HG02759 (cell line): ENCODE measurements at regions not wholly inside any gene's neighbourhood (a gene's known extent, or its start where the extent isn't known, plus 50 kb on each side); places are given as distances from the start of the nearest gene placed in this dataset.
"Not testable (repeated sequence)": the region's sequence is repeated elsewhere in the genome, so short reads cannot be mapped to it uniquely, and the experiment has no call there.

Experiments
- ATAC-seq: cut with Tn5 transposase; IDR thresholded peaks from one replicate; pipeline ENCODE4 v1.9.1; 2021; ENCODE audit warnings: mild to moderate bottlenecking, moderate library complexity; ENCODE audit not compliant: unreplicated experiment

DNA sequence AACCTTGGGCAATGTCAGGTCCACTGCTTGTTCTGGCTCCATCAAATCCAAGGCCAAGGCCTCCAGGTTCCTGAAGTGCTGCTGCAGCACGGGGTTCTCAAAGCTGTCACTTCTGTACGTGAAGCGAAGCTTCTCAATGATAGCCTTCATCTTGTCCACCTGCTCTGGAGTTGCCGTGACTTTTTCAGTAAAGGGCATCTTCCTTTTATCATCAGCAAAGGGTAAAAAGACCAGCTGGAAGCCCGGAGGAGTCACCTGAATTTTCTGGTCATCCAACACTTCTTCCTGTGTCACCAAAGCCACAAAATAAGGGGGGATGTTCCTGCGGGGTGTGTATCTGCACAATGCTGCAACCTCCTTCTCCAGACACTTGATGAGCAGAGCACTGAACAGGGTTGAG, 131.7 kb upstream of the MAMLD1 start:
- not testable (repeated sequence) for ATAC-seq

DNA sequence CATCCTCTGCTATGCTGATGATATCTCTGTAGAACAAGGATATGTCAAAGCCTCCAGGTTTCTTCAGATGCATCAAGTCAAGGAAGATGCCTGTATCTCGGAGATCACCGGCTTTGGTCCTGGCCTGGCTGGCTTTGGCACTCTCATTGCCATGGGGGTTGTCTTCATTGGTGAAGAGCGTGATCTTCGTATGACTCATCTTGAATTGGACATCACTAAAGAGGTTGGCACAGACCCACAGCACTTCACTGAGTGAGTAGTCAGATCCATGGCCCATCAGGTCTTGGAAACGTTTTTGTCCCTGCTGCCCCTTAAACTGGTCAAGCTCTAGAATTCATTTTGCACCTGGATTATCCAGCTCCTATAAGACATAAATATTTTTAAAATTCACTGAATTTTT, 130.9 kb upstream of the MAMLD1 start:
- not testable (repeated sequence) for ATAC-seq

GRCh38 chrX:150234126-150234525, 129.0 kb upstream of the MAMLD1 start:
- no peak for ATAC-seq

DNA sequence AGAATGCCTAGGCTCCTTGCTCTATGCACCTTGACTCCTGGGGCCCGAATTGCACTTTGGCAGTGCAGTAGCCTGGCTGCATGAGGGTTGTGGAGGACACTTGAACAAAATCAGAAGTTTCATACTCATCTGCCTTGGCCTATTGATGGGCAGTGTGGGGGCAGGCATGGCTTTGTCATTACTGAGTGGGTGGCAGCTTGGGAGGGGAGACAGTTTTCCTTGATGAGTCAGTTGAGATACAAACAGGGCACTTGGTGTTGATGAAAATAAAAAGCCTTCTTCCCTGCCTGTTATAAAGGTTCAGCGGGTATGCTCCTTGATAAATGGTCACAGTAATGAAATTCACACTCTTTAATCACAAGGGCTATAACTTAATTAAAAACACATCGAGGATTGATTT, 126.8 kb upstream of the MAMLD1 start:
- no peak for ATAC-seq

- no peak for ATAC-seq
These were observed 124.3 kb upstream of the MAMLD1 start for GRCh38 chrX:150238632-150239382.

GRCh38 chrX:150239946-150240642, 123.0 kb upstream of the MAMLD1 start:
- ATAC-seq, result no peak

GRCh38 chrX:150240643-150240970, 122.5 kb upstream of the MAMLD1 start:
- no peak for ATAC-seq

DNA sequence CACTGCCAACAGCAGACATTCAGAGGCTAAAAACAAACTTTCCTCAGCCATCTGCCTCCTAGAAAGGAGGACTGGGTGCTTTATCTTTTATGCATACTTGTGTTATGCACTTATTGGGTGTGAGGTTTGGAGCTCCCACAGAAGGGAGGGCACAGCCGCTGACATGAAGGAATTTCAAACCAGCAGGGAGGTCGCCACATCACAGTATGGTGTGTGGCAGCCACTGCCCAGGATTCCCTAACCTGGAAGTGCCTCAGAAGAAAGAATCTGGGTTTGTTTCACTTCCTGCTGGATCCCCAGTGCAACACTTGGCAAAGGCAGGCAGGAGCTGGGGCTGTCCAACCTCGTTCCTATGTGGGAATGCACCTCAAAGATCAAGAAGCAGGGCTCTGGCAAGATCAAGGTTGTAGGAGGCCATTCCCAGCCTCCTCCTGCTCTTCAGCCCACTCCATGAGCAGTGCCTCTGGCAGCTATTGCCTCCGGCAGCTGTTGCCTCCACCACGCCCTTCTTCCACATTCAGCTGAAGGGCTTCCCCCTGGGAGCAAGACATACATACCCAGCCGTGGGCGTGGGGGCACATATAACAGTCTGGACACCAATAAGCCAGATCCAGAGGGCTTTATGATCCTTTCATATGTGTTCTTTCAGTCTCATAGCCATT, 109.0 kb upstream of the MAMLD1 start:
- ATAC-seq, result no peak

- ATAC-seq, result no peak
These were observed 108.2 kb upstream of the MAMLD1 start for GRCh38 chrX:150254909-150255308.

DNA sequence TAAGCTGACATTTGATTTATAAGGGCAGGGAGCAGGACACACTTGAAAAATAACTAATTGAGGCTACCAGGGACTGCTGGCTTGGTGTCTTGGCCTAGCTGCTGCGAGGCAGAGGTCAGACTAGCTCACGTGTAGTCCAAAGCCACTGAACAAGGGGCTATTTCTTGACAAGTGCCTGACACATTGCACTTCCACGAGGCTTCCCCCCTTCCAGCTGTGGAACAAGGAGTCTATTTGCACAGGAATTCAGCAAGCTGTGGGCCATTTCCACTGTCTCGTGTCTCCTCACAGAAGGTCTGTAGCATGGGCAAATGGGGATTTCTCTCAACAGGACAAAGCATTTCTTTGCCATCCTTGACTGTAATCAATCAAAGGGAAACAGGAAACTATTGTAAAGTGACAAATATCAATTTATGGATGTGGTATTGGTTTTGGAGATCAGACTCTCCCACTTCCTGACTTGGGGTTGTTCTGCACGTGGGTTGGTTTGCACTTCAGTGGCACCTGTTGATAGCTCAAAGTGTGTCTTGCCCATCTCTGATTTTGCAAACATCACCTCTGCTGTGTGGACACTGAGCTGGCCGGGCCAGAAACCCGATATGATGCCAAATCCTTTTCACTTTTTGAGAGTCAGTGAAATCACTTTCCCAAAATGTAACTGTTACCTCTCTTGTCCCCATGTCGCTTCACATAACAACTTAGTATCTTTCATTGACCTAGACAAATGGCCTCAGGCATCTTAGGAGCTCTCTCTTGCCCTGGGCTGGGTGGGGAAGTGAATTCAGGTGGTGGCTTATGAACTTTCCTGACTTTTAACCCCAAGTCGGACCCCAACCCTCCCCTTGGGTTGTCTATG, 107.4 kb upstream of the MAMLD1 start:
- ATAC-seq, result no peak

DNA sequence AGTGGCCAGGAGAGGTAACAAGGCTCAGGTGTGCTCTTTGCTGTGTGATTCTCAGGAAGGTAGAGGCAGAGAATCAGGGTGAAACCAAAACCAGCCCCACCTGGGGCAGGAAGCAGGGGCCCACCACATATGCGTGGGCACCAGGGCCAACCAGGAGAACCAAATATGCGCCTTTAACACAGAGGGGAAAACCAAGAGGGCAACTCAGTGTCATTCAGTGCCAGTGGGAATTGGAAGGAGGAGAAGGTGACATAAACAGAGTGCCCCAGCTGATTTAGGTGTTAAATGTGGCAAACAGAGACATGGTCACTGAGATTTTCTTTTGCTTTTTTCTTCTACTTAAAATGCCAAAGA, 106.8 kb upstream of the MAMLD1 start:
- no peak for ATAC-seq

GRCh38 chrX:150257353-150258175, 105.6 kb upstream of the MAMLD1 start:
- ATAC-seq, result no peak

DNA sequence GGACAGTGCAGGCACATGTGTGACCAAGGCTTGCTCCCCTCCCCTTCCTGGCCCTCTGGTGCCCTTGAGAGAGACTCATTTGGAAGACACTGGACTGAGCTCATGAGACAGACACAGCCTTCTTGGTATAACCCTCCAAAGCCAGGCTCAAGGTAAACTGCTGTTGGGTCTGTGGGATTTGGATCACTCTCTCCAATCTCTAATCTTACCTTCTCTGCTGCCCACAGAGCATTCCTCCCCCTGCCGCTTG, 105.0 kb upstream of the MAMLD1 start:
- no peak for ATAC-seq

DNA sequence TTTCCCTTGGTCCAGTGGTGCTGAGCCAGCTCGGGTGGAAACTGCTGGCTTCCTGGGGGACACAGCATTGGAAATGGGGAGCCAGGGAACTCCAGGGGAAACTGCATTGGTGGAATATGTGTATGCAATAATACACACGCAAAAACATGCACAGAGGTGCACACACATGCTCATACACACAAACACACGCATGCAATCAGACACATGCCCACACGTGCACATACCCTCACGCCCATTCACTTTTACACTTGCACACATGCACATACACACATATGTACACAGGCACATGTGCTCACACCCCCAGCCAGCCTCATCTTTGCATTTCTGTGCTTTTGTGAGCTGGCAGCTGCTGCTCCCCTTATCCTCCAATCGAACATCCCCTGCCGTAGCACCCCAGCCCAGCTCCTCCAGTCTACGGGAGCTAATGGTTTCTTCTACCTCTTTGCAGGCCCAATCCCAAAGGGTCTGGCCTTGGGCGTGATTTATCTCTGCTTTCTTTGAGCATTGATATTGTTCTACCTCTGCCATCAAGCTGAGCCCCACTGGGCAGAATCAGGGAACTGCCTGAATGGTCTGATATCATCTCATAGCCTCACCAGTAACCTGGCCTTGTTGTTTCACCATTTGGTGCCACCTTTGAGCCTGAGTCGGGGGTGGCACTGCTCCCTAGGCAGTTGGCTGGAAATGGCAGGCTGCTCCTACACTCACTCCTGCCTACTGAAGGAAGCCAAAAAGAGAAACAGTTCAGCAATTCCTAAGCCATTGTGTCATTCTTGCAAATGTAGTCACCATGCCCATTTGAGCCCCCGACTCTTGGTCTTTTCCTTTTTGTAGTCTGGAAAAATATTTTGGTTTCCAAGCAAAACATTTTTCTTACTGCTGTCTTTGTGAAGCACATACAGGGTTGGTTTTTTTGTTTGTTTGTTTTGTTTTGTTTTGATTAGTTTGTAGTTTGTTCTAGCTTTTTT, 104.4 kb upstream of the MAMLD1 start:
- no peak for ATAC-seq

GRCh38 chrX:150262456-150262855, 100.7 kb upstream of the MAMLD1 start:
- no peak for ATAC-seq

DNA sequence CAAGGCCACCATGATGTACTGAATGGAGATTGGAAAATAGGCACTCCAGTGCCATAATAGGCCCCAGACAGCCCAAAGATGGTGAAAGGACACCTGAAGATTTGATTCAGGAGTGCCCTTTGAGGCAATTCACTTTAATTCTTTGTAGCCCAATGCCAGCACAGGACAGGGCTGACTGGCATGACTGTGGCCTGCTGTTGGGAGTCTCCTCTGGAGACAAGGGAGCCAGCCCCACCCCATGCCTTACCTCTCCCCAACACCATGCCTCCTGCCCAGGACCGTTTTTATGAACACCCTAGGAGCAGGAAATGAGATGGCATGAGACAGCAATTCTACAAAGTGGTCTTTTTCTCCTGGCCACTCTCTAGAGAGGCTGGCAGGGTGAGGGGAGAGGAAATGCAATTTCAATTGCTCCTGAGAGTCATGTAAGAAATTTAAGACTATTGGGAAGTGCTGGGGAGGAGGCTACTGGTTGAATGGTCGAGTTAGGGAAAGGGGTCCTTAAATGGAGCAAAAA, 94.2 kb upstream of the MAMLD1 start:
- ATAC-seq, result no peak

GRCh38 chrX:150269605-150270254, 93.4 kb upstream of the MAMLD1 start:
- ATAC-seq, result no peak

DNA sequence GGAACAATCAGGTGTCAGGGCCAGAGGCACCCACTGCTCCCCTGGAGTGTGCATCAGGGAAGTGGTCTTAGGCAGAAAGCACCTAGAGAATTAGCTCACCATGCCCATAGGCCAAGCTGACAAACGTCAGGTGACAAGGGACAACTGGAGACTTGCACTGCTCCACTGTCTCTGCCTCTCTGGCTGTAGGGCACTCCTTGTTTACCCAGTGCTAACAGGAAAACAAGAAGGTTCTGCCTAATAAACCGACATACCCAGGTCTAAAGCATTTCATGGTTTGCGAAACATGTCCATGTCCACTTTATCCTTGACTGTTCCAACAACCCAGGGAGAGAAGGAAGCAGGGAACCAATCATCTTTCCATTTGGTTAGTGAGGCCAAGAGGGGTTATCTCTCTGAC, 92.5 kb upstream of the MAMLD1 start:
- ATAC-seq, result no peak
